BJ (cell line): ENCODE measurements at regions not wholly inside any gene's neighbourhood (a gene's known extent, or its start where the extent isn't known, plus 50 kb on each side); places are given as distances from the start of the nearest gene placed in this dataset.

ENCODE experiments used
- CTCF ChIA-PET: fragments of 350-600 bp; formaldehyde crosslinking; extraction: SDS; loops from one replicate; lab custom pipeline; 2021; ENCODE audit warnings: antibody characterized with exemption, inconsistent platforms; lab: Yijun Ruan, JAX
- POLR2A ChIA-PET: fragments of 300-600 bp; sonication (Branson Sonifier 250); formaldehyde crosslinking; extraction: SDS; loops from one replicate; lab custom pipeline; 2021; ENCODE audit warnings: antibody characterized with exemption; lab: Charles Lee
- DNase-seq: peaks from one replicate; pipeline ENCODE4 v3.0.0-alpha.2; 2011; ENCODE audit warnings: low read depth
- H3K27me3 ChIP-seq: 2 replicates; pipeline ENCODE4 v1.6.0; 2011; ENCODE audit warnings: low read length; ENCODE audit not compliant: control insufficient read depth, insufficient read depth
- H3K36me3 ChIP-seq: 2 replicates; pipeline ENCODE4 v1.5.1; 2011; ENCODE audit warnings: low read length; ENCODE audit not compliant: control insufficient read depth, insufficient read depth
- H3K4me3 ChIP-seq: 2 replicates; pipeline ENCODE4 v1.5.1; 2011; ENCODE audit warnings: low read depth, mild to moderate bottlenecking, control low read depth, low read length
- CTCF ChIP-seq: IDR thresholded peaks from 2 replicates; pipeline ENCODE4 v1.5.1; 2011; ENCODE audit warnings: low read depth, mild to moderate bottlenecking, control low read depth, inconsistent platforms, low read length, moderate library complexity; ENCODE audit not compliant: insufficient read depth

- no peak for DNase-seq
- ChIA-PET POLR2A (no interaction called here), CTCF (no interaction called here)
- H3K36me3 ChIP-seq = no peaks in the 10 kb centered on the region
- no peaks in the 10 kb centered on the region for H3K27me3 ChIP-seq
- H3K4me3 ChIP-seq = no peak overlapping the region
- TF ChIP-seq CTCF = no peak
These were observed 233.1 kb upstream of the FERMT1 start for GRCh38 chr20:6355754-6356451.

- ChIA-PET POLR2A (no interaction called here), CTCF (no interaction called here)
- DNase-seq = no peak
- no peak overlapping the region for H3K4me3 ChIP-seq
- TF ChIP-seq CTCF = no peak
- H3K27me3 ChIP-seq = no peaks in the 10 kb centered on the region
- no peaks in the 10 kb centered on the region for H3K36me3 ChIP-seq
These were observed 226.1 kb upstream of the FERMT1 start for GRCh38 chr20:6348908-6349307.

GRCh38 chr20:6347916-6348315 is 225.1 kb upstream of the FERMT1 start:
- no peak for TF ChIP-seq CTCF
- Histone ChIP-seq H3K36me3 (no peaks in the 10 kb centered on the region), H3K27me3 (no peaks in the 10 kb centered on the region), H3K4me3 (no peak overlapping the region)
- no peak for DNase-seq
- ChIA-PET POLR2A (no interaction called here), CTCF (no interaction called here)

- Histone ChIP-seq H3K27me3 (no peaks in the 10 kb centered on the region), H3K36me3 (no peaks in the 10 kb centered on the region), H3K4me3 (no peak overlapping the region)
- no peak for DNase-seq
- ChIA-PET POLR2A (no interaction called here), CTCF (no interaction called here)
- TF ChIP-seq CTCF = no peak
These were observed 218.7 kb upstream of the FERMT1 start for GRCh38 chr20:6341491-6341890.

- ChIA-PET CTCF (no interaction called here), POLR2A (no interaction called here)
- no peak for TF ChIP-seq CTCF
- no peaks in the 10 kb centered on the region for H3K27me3 ChIP-seq
- no peak overlapping the region for H3K4me3 ChIP-seq
- no peaks in the 10 kb centered on the region for H3K36me3 ChIP-seq
- DNase-seq = no peak
These were observed 216.3 kb upstream of the FERMT1 start for GRCh38 chr20:6339176-6339575.
